Osteocyte (in vitro differentiated cells): ENCODE measurements at regions not wholly inside any gene's neighbourhood (a gene's known extent, or its start where the extent isn't known, plus 50 kb on each side); places are given as distances from the start of the nearest gene placed in this dataset.
A peak's percentile ranks its signal among the peaks of the same experiment; 100 is the strongest.

Experiments
- DNase-seq: peaks from one replicate; pipeline ENCODE4 v3.0.0; 2021; ENCODE audit warnings: mixed read lengths; ENCODE audit not compliant: unreplicated experiment; ENCODE audit errors: extremely low spot score
- H3K27ac Mint-ChIP-seq: one replicate; pipeline ENCODE4 v1.8.0; 2021; ENCODE audit warnings: mild to moderate bottlenecking, mixed read lengths; ENCODE audit not compliant: unreplicated experiment
- H3K27me3 Mint-ChIP-seq: one replicate; pipeline ENCODE4 v1.8.0; 2021; ENCODE audit warnings: mixed read lengths; ENCODE audit not compliant: unreplicated experiment
- H3K36me3 Mint-ChIP-seq: one replicate; pipeline ENCODE4 v1.8.0; 2021; ENCODE audit warnings: mixed read lengths; ENCODE audit not compliant: unreplicated experiment
- H3K4me1 Mint-ChIP-seq: one replicate; pipeline ENCODE4 v1.8.0; 2021; ENCODE audit warnings: mixed read lengths; ENCODE audit not compliant: unreplicated experiment
- H3K4me3 Mint-ChIP-seq: one replicate; pipeline ENCODE4 v1.8.0; 2021; ENCODE audit warnings: mild to moderate bottlenecking, moderate library complexity, mixed read lengths; ENCODE audit not compliant: unreplicated experiment
- H3K9me3 Mint-ChIP-seq: one replicate; pipeline ENCODE4 v1.8.0; 2021; ENCODE audit warnings: mixed read lengths; ENCODE audit not compliant: unreplicated experiment
- TF ChIP-seq, protein P1 (sequence below): fragments of 200-600 bp; sonication (generic); IDR thresholded peaks from 2 replicates; pipeline ENCODE4 v1.5.0; 2021; ENCODE audit warnings: antibody characterized with exemption, mild to moderate bottlenecking, moderate library complexity

DNA sequence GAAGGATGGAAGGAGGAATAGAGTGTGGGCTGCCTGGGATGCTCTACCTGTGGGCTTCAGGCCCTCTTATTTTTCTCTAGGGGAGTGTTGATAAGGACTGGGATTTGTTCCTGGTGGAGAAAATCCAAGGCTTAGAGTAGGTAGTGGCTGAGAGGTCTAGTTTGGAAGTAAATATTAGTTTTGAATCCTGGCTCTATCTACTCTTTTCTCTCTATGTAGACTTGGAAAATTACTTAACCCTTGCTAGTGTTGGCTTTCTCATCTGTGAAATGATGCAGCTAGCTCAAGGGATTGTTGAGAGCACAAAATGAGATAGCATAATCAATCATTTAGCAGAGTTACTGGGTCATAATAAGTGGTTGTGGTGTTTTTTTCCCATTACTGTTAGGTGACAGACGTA, 102.7 kb upstream of the MLIP start:
- peaks cover 2% of the 10 kb centered on the region for H3K9me3 Mint-ChIP-seq
- H3K36me3 Mint-ChIP-seq = no peaks in the 10 kb centered on the region
- H3K4me1 Mint-ChIP-seq = peaks cover 25% of the 10 kb centered on the region
- H3K27me3 Mint-ChIP-seq = no peaks in the 10 kb centered on the region
- no peak overlapping the region for H3K4me3 Mint-ChIP-seq
- DNase-seq = no peak
- H3K27ac Mint-ChIP-seq = no peak overlapping the region
- TF ChIP-seq, protein P1, sequence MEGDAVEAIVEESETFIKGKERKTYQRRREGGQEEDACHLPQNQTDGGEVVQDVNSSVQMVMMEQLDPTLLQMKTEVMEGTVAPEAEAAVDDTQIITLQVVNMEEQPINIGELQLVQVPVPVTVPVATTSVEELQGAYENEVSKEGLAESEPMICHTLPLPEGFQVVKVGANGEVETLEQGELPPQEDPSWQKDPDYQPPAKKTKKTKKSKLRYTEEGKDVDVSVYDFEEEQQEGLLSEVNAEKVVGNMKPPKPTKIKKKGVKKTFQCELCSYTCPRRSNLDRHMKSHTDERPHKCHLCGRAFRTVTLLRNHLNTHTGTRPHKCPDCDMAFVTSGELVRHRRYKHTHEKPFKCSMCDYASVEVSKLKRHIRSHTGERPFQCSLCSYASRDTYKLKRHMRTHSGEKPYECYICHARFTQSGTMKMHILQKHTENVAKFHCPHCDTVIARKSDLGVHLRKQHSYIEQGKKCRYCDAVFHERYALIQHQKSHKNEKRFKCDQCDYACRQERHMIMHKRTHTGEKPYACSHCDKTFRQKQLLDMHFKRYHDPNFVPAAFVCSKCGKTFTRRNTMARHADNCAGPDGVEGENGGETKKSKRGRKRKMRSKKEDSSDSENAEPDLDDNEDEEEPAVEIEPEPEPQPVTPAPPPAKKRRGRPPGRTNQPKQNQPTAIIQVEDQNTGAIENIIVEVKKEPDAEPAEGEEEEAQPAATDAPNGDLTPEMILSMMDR = no peak

DNA sequence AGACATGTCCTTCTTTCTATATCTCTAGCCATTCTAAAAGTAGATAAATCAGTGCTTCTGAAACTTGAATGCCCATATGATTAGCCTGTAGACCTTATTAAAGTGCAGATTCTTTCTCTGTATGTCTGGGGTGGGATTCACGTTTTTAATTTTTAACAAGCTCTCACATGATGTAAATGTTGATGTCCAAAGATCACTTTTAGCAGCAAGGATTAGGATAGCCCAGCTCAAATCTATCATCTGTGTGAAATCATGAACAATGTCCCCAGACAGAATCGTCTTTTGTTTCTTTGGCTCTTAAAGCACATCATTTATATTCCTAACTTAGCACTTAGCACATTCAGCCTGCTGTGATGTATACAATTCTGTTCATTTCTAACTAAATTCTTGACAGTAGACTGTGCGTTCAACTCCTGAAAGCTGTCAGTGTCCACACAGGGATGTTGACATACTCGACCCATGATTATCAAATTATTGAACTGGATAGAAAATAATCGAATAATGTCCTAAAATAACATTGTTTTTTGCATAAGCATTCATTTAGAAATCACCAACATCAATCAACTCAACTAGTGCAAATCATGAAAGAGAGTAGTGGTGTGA, 102.1 kb upstream of the MLIP start:
- Mint-ChIP-seq H3K9me3 (peaks cover 7% of the 10 kb centered on the region), H3K4me3 (no peak overlapping the region), H3K4me1 (peaks cover 25% of the 10 kb centered on the region), H3K27me3 (no peaks in the 10 kb centered on the region), H3K27ac (no peak overlapping the region), H3K36me3 (no peaks in the 10 kb centered on the region)
- no peak for DNase-seq
- TF ChIP-seq, protein P1 = no peak

DNA sequence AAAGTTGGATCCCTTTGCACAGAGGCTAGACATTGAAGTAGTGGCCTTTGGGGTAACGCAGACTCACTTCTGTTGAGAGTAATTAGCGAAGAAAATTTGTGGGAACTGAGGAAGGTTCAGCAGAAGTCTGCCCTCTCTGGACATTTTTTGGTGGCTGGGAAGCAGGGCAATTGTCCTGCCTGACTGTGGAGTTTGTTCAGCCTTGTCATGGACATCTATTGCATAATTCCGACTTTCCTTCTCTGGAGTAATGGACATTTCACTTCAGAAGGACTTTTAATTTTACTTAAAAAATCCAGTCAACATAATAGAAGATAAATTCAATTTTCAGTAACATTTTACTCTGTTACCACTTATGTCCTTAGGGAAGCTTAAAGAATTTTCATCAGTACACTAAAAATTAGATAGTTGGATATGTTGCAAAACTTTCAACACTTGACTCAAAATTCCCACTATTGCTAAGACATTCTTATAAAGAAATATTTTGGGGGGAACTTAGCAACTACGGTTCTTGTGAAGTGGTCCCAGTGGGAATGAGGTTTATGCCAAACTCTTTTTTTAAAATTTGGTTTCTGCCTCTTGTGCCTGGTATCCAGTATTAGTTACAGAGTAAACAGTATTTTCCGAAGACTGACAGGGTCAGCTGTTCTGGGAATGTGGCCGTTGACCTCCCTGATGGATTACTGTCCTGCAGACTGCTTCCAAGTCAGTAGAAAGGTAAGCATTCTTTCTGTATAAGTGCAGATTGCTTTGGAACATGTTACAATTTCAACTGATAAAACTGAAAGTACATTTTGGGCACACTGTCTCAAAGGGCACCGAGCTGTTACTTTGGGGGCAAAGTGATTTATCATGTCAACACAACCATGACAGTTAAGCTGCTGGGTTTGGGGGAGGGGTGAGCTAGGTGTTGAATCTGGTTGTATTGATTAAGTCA, 100.6 kb upstream of the MLIP start:
- no peak for DNase-seq
- Mint-ChIP-seq H3K36me3 (no peaks in the 10 kb centered on the region), H3K4me1 (peaks cover 23% of the 10 kb centered on the region), H3K4me3 (peak overlapping the region; percentile 9), H3K27ac (peak overlapping the region; percentile 80), H3K27me3 (no peaks in the 10 kb centered on the region), H3K9me3 (peaks cover 8% of the 10 kb centered on the region)
- TF ChIP-seq, protein P1 = no peak

DNA sequence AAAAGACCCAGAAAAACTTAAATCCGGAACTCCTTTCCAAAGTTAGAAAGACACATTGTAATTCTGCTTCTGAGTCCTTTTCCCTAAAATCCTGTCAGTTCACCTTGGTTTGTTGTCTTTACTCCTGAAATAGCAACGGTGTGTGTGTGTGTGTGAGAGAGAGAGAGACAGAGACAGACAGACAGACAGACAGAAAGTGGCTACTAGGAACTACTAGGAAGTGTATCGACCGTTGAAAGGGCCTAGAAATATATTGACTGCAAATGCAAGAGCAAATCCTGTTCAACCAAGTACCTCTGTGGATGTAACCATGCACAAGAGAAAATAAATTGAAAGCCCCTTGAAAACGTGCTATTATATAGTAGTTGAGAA, 100.0 kb upstream of the MLIP start:
- Mint-ChIP-seq H3K4me1 (peaks cover 23% of the 10 kb centered on the region), H3K4me3 (peak overlapping the region; percentile 9), H3K36me3 (no peaks in the 10 kb centered on the region), H3K9me3 (peaks cover 8% of the 10 kb centered on the region), H3K27ac (peak overlapping the region; percentile 79), H3K27me3 (no peaks in the 10 kb centered on the region)
- TF ChIP-seq, protein P1 = no peak
- DNase-seq = no peak

DNA sequence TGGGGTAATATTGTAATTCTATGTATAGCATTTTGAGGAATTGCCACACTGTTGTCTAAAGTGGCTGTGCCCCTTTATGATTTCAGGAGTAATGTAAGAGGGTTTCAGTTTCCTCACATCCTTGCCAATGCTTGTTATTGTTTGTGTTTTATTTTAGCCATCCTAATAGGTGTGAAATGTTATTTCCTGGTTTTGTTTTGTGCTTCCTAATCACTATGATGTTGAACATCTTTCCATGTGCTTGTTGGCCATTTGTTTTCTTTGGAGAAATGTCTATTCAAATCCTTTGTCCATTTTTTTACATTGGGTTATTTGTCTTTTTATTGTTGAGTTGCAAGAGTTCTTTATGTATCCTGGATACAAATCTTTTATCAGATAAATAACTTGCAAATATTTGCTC, 97.3 kb upstream of the MLIP start:
- H3K9me3 Mint-ChIP-seq = peaks cover 8% of the 10 kb centered on the region
- peaks cover 21% of the 10 kb centered on the region for H3K4me1 Mint-ChIP-seq
- TF ChIP-seq, protein P1 = no peak
- H3K36me3 Mint-ChIP-seq = no peaks in the 10 kb centered on the region
- H3K27me3 Mint-ChIP-seq = no peaks in the 10 kb centered on the region
- no peak for DNase-seq
- no peak overlapping the region for H3K4me3 Mint-ChIP-seq
- H3K27ac Mint-ChIP-seq = no peak overlapping the region
